PC-3 (cell line): ENCODE measurements at regions not wholly inside any gene's neighbourhood (a gene's known extent, or its start where the extent isn't known, plus 50 kb on each side); places are given as distances from the start of the nearest gene placed in this dataset.

ENCODE experiments used
- EZH2 ChIP-seq: fragments of 300-600 bp; sonication (generic); IDR thresholded peaks from one replicate; pipeline ENCODE4 v1.6.1; 2017; ENCODE audit warnings: antibody characterized with exemption, mild to moderate bottlenecking, low read length; ENCODE audit not compliant: unreplicated experiment
- TF ChIP-seq, protein P1 (sequence below): fragments of 300-600 bp; sonication (generic); conservative IDR thresholded peaks from 2 replicates; pipeline ENCODE4 v1.5.1; 2017; ENCODE audit warnings: antibody characterized with exemption, low read depth, mild to moderate bottlenecking, low read length

- TF ChIP-seq EZH2: no peak
- TF ChIP-seq, protein P1, sequence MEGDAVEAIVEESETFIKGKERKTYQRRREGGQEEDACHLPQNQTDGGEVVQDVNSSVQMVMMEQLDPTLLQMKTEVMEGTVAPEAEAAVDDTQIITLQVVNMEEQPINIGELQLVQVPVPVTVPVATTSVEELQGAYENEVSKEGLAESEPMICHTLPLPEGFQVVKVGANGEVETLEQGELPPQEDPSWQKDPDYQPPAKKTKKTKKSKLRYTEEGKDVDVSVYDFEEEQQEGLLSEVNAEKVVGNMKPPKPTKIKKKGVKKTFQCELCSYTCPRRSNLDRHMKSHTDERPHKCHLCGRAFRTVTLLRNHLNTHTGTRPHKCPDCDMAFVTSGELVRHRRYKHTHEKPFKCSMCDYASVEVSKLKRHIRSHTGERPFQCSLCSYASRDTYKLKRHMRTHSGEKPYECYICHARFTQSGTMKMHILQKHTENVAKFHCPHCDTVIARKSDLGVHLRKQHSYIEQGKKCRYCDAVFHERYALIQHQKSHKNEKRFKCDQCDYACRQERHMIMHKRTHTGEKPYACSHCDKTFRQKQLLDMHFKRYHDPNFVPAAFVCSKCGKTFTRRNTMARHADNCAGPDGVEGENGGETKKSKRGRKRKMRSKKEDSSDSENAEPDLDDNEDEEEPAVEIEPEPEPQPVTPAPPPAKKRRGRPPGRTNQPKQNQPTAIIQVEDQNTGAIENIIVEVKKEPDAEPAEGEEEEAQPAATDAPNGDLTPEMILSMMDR: no peak
These were observed 264.7 kb downstream of the DLL1 start for GRCh38 chr6:170025935-170026750.
